ENCODE measurements at regions not wholly inside any gene's neighbourhood (a gene's known extent, or its start where the extent isn't known, plus 50 kb on each side); places are given as distances from the start of the nearest gene placed in this dataset.

- H3K4me3 ChIP-seq (ENCODE audit: low read depth, low read length), result no peak overlapping the region
- no peak for DNase-seq (ENCODE audit: low read depth)
- H3K36me3 ChIP-seq (ENCODE audit: control insufficient read depth, insufficient read depth, low read length), result no peaks in the 10 kb centered on the region
- no peaks in the 10 kb centered on the region for H3K27me3 ChIP-seq (ENCODE audit: control insufficient read depth, insufficient read depth, low read length)
- CTCF ChIA-PET, result no interaction called here
- POLR2A ChIA-PET, result no interaction called here
- TF ChIP-seq CTCF (IDR thresholded peaks at IDR 0.05; ENCODE audit: insufficient read depth, low read depth, low read length), result no peak
Measured at GRCh38 chr6:11284996-11285395, 52.5 kb upstream of the NEDD9 start.

DNA sequence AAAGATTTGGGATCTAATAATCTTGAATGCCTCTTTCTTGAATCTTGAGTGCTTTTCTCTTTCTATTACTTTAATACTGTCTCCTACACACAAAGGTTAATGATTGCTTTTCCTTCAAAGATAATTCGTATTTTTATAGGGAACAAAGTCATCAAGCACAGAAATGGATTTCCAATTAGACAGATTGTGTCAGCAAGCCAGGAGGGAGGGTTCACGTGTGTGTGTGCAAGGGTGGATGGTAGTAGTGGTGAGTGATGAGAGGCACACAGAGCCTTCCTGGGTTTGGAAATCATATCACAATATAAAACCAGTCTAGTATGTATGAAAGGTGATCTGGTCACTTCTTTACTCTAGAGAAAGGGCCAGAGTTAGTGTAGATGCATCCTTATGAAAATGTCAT lies 51.2 kb upstream of the NEDD9 start:
- ChIA-PET POLR2A (no interaction called here), CTCF (no interaction called here)
- no peaks in the 10 kb centered on the region for H3K27me3 ChIP-seq (ENCODE audit: control insufficient read depth, insufficient read depth, low read length)
- no peak for TF ChIP-seq CTCF (IDR thresholded peaks at IDR 0.05; ENCODE audit: insufficient read depth, low read depth, low read length)
- no peak overlapping the region for H3K4me3 ChIP-seq (ENCODE audit: low read depth, low read length)
- DNase-seq (ENCODE audit: low read depth), result no peak
- H3K36me3 ChIP-seq (ENCODE audit: control insufficient read depth, insufficient read depth, low read length), result no peaks in the 10 kb centered on the region

DNA sequence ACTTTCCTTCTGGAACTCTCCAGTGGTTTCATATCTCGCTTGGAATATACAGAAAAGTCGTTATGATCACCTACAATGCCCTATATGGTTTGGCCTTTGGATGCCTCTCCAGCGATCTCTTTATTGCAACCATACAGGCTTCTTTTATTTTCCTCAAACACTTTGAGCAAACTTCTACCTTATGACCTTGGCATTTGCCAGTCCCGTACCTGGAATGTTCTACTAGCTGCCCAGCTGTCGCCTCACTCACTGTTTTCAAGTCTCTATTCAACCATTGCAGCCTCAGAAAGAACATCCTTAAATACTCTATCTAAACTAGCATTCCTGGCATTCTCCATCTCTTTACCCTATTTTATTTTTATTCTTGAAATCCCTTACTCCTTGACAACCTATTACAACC lies 50.4 kb upstream of the NEDD9 start:
- Histone ChIP-seq H3K36me3 (ENCODE audit: control insufficient read depth, insufficient read depth, low read length) (no peaks in the 10 kb centered on the region), H3K27me3 (ENCODE audit: control insufficient read depth, insufficient read depth, low read length) (no peaks in the 10 kb centered on the region), H3K4me3 (ENCODE audit: low read depth, low read length) (no peak overlapping the region)
- POLR2A ChIA-PET, result no interaction called here
- CTCF ChIA-PET, result no interaction called here
- TF ChIP-seq CTCF (IDR thresholded peaks at IDR 0.05; ENCODE audit: insufficient read depth, low read depth, low read length), result no peak
- no peak for DNase-seq (ENCODE audit: low read depth)
